ENCODE measurements at regions not wholly inside any gene's neighbourhood (a gene's known extent, or its start where the extent isn't known, plus 50 kb on each side); places are given as distances from the start of the nearest gene placed in this dataset.

DNA sequence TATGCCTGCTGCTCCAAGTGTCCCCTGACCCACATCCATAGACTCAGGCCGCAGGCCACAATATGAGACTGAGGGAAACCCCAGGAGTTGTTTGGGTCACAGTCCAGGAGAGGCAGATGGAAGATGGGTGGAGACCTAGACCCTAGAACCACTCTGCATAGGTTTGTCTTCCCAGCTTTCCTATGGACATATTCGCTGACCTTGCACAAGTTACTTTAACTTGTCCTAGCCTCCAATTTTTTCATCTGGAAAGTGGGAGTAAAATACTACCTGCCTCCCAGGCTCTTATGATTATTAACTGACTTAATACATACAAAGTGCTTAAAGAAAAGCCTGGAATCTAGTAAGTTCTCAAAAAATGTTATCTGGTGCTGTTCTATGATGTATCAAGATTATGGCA, 157.1 kb upstream of the IFNG-AS1 start:
- in situ Hi-C loops (cut with HindIII; ENCODE audit: low sequenced_read_pairs) = no loop called here

DNA sequence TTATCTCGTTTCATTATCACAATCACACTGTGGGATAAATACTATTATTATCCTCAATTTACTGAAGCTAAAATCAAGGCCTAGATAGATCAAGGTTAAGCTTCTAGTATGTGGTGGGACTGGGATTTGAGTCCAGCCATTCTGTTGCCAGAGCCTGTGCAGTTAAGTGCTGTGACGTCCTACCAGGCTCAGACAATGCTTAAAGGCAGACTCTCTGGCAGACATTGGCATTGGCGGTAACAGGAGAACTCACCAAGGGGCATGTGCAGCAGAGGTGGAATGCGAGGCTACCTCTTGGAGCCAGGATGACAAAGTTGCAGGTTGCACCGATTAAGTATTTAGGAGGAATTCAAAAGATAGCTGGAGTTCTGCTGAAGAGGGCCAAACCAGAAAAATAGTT, 155.6 kb upstream of the IFNG-AS1 start:
- in situ Hi-C loops (cut with HindIII; ENCODE audit: low sequenced_read_pairs) = no loop called here

DNA sequence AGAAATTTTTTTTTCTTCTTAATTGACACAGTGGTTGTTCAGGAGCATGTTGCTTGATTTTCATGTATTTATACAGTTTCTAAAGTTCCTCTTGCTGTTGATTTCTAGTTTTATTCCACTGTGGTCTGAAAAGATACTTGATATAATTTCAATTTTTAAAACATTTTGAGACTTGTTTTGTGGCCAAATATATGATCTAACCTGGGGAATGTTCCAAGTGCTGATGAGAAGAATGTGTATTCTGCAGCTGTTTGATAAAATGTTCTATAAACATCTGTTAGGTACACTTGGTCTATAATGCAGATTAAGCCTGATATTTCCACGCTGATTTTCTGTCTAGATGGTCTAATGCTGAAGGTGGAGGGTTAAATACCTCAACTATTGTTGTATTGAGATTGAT, 151.4 kb upstream of the IFNG-AS1 start:
- in situ Hi-C loops (cut with HindIII; ENCODE audit: low sequenced_read_pairs) = no loop called here

DNA sequence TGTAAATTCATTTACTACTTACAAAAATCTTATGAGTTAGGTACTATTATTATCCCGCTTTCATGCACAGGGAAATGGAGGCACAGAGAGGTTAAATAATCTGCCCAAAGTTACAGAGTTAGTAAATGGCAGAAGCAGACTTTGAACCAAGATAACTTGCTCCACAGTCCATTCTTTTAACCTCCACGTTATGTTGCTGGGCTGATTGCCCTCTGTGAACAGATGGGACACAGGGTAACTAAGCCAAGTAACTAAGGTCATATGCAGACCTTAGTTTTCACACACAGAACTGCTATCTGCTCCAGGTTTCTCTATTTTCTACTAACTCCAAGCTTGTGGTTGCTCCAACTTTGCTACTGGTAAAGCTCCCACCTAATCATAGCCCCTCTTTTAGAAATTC, 147.1 kb upstream of the IFNG-AS1 start:
- in situ Hi-C loops (cut with HindIII; ENCODE audit: low sequenced_read_pairs) = no loop called here

DNA sequence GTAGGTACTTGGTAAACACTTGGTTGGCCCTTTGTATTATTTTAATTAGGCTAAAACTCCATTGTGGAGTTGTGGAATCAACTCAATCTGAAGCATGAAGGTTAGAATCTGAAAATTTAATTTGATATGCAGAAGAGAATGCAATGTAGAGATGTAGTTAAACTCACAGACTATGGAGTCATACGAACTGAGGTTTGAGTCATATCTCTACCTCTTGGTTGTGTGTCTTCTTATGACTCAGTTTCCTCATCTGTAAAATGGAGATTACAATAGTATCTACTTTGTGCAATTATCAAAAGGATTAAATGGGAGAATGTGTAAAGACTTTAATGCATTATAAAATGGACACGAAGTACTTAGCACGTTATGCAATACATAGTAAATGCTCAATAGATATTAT, 146.0 kb upstream of the IFNG-AS1 start:
- in situ Hi-C loops (cut with HindIII; ENCODE audit: low sequenced_read_pairs) = no loop called here

DNA sequence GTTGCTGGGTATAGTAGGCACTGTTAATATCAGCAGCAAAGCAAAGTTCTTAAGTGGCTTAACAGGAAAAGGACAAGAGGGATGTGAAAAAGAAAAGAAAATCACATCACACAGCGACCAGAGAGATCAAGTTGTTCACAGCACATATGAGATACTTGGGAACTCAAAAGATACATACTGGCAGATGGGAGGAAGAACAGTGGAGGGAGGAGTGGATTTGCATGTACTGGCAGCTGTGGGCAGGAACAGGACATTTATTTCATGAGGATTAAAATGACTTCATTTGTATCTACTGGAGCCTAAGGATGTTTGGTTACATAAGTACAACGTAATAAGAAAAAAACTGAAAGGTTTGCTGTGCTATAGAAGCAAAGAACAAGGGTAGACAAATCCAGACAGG, 136.5 kb upstream of the IFNG-AS1 start:
- in situ Hi-C loops (cut with HindIII; ENCODE audit: low sequenced_read_pairs) = no loop called here

DNA sequence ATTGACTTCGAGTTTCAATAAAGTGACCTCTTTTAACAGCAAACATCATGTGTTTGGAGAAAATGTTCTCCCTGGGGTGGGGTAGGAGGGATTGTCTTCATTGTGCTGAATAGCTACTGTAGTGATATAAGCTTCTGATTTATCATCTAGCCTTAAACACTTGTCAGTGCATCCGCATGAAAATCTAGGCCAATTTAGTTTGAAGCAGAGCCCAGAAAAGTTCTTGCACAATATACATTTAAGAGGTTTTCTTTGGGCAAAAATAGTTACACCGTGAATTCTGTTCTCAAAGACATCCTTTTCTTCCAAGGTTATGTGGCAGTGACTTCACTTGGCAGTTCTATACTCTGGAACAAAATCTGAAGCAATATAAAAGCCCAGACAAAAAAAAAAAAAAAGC, 136.0 kb upstream of the IFNG-AS1 start:
- in situ Hi-C loops (cut with HindIII; ENCODE audit: low sequenced_read_pairs) = no loop called here

DNA sequence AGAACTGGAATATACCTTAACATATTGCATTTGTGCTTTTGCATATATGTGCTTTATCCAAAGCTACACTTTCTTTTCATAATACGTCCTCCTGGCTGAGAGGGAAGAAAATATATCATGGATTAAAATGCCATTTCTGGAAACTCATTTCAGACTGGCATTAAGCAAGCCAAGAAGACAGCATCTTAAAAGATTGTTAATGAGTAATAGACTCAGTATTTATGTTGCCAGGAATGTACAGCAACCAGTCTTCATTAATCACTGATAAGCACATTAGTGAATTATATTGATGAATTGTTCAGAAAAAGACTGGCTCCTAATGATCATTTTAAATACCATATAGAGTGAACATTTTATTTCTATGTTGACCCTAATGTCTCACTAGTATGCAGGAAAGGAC, 134.9 kb upstream of the IFNG-AS1 start:
- in situ Hi-C loops (cut with HindIII; ENCODE audit: low sequenced_read_pairs) = no loop called here

DNA sequence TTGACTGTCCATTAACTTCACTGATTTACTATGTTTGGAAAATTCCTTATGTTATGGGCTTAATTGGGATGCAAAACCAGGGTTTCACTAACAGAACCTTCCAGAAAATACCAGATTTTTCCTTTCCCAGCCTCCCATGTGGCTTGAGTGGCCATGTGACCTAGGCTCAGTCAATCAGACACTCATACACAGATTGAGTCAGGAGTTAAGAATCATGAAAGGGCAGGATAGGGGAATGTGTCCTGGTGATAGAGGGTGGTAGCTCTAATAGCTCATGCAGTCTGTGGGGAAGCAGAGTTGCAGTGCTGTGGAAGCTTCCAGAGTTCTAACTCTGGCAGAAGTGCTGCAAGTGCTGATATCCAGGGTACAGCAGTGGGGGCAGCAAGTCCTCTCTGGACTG, 134.1 kb upstream of the IFNG-AS1 start:
- in situ Hi-C loops (cut with HindIII; ENCODE audit: low sequenced_read_pairs) = no loop called here

DNA sequence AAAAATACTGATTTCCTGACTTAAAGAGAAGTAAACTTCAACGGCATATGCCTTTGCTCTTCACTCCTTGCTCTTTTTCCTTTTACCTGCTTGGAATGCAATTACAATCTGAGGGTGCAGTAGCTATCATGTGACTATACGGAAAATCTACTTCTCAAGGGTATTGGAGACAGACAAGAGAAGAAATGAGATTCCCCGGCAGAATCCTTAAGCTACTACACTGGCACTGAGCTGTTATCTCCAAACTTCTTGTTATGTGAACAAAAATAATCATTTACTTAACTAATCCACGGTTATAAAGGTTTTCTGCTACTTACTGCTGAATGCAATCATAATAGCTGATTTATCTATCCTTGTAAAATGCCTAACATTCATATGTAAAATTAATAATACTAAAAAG, 118.0 kb upstream of the IFNG-AS1 start:
- in situ Hi-C loops (cut with HindIII; ENCODE audit: low sequenced_read_pairs) = no loop called here

DNA sequence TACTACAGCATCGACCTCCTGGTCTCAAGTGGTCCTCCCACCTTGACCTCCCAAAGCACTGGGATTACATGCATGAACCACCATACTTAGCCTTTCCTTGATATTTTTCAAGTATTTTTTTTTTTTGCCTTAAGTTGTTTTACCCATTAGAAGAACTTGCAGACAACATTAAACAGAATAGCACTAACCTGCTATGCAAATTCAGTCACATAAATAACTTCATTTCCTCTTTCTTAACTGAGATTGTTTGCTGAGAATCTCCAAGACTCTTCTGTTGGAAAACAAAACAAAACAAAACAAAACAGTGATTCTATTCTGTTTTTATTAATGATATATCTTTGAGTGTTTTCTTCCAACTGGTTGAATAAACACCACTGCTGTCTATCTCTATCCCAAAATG, 115.9 kb upstream of the IFNG-AS1 start:
- in situ Hi-C loops (cut with HindIII; ENCODE audit: low sequenced_read_pairs) = no loop called here

DNA sequence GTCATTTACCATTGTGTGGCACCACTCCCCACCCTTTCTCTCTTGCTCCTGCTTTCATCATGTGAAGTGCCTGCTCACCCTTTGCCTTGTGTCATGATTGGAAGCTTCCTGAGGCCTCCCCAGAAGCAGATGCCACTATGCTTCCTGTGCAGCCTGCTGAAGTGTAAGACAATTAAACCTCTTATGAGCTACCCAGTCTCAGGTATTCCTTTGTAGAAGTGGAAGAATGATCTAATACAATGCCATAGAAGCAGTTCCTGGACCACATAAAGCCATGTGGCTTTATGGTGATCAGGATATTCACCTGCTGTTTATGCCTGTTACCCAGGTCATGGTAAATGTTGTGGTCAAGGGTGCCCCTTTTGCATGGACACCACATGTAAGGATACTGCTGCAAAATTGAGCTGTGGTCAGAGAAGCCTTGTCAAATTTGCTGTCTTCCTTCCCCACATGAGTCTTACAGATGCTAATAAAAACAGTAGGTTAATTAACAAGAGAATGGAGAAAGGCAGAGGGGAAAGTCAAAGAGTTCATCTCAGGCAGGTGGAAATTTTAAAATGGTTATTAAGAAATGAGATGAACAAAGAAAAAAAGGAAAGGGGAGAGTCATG, 112.8 kb upstream of the IFNG-AS1 start:
- in situ Hi-C loops (cut with HindIII; ENCODE audit: low sequenced_read_pairs) = no loop called here

DNA sequence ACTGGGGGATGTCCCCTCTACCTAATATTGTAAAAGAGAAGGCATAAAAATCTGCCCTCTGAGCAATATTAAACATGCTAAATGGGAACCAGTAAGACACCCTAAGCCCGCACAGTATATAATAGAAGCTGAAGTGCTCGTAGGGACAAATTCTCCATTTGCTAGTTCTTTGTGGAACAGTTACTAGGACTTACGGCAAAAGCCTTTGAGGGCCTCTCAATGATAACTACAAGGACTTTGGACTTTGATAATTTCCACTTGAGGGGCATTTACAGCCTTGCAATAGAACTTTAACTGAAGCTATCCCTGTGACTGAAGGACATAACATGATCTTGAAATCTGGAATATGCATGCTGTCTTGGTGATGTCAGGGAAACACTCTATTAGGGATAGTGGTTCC, 111.5 kb upstream of the IFNG-AS1 start:
- in situ Hi-C loops (cut with HindIII; ENCODE audit: low sequenced_read_pairs) = no loop called here

DNA sequence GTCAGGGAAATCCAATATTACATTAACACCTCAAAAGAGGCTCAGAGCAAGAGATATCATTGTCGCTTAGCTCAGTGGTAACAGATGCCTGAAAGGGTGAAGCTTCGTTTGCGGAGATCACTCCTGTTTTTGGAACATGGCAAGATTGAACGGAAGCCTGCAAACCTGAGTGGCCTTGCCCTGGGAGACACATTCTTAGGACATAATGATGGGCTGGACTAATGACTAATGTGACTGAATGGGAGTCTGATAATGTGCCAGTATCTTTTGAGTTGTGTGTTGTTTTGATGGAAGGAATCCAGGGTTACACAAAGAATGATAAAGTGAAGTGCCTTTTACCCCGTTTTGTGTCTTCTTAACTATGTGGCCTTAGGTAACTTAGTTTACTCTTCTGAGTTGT, 109.3 kb upstream of the IFNG-AS1 start:
- in situ Hi-C loops (cut with HindIII; ENCODE audit: low sequenced_read_pairs) = no loop called here

DNA sequence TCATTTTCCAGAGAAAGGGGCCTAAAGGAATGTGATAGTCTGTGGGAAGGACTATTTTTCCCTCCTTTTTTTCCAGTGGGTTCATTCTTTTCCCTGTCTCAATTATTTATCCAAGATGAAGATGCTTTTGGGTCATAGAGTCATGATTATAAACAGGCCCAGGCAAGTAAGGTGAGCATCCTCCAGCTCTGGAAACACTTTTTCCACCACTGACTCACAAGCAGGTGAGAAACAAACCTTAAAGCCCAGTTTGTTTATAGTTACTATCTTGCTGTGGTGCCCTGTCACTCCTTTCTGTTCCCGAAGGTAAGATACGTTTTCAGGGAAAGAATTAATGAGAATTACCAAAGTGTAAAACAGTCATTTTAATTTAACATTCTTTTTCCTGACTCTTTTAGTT, 107.7 kb upstream of the IFNG-AS1 start:
- in situ Hi-C loops (cut with HindIII; ENCODE audit: low sequenced_read_pairs) = no loop called here

DNA sequence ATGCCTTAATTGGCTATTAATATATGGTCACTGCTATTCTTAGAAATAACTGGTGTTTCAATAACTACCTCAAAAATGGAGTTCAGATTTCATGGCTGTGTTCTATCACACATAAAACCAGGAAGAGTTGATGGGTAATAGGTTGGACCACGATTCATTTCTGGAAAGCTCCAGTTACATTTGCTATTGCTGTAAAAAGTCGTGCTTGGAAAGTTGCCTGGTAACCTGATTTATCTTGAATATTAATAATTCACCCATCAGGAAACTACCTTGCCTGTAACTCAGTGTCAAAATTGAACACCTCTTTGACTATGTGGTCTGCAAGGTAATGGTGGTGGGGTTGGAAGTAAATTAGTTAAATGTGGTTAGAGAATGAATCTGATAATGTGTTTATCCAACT, 104.7 kb upstream of the IFNG-AS1 start:
- in situ Hi-C loops (cut with HindIII; ENCODE audit: low sequenced_read_pairs) = no loop called here

DNA sequence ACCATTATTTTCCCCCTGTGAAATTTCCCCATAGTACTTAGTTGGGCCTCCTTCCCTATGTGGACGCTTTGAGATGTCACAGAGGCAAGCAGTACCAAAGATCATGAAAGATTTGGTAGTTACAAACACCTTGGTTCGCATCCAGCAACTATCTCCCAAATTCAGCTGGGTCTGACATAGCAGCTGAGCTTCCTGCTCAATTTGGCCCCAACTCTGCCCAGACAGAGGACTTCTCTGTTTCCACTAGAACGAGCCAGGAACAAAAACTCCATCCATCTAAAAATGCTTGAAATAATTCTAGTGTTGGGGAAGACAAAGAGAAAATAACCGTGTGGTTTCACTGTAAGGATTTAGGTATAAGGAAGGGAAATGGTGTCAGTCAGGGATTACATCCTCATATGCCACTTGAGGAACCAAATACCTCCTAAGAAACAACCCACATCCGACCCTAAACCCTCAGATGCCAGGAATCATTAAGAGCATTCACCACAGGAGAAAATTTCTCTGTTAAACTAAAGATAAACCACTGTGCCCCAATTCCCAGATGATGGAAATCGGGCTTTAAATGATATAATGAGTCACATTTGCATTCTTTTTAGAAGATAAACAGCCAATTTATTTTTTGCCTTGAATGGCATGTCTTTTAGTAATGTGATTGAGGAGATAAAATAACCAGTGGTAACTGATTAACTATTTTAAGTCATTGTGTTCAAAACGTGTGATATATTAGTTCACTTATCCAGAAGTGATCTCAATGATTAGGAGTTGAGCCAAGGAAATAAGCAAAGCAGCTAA, 103.7 kb upstream of the IFNG-AS1 start:
- in situ Hi-C loops (cut with HindIII; ENCODE audit: low sequenced_read_pairs) = no loop called here

DNA sequence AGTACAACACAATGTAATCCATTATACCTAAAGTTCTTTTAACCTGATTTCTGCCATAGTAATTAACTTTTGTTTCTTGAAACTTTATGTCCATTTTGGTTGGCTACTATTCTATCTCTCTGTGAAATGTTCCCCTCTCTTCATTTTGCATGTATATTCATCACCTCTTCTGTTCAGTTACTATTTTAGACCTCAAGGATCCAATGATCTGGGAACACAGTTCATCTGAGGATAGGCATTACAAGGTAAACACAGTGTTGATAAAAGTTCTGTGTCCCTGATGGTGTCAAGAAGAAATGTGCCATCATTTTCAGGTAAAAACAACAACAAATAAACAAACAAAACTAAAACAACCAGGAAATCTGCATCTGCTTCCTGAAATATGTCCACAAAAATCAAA, 102.2 kb upstream of the IFNG-AS1 start:
- in situ Hi-C loops (cut with HindIII; ENCODE audit: low sequenced_read_pairs) = no loop called here

DNA sequence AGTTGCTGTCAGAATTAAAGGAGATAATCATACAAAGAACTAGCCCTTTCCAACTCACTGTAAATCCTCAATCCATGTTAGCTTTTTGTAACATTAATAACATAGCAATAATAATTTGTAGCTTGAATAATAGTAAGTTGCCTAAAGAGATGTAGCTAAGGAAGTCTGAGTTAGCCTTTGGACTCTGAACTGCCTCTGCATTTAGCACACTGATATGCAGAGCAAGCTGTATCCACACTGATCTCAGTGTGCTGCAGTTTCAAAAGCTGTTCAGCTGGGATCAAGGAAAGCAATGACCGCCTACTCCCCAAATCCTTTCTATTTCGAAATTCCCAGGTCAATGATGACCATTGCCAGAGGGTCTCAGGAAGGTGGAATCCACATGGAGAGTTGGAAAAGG, 99.3 kb upstream of the IFNG-AS1 start:
- in situ Hi-C loops (cut with HindIII; ENCODE audit: low sequenced_read_pairs) = no loop called here

DNA sequence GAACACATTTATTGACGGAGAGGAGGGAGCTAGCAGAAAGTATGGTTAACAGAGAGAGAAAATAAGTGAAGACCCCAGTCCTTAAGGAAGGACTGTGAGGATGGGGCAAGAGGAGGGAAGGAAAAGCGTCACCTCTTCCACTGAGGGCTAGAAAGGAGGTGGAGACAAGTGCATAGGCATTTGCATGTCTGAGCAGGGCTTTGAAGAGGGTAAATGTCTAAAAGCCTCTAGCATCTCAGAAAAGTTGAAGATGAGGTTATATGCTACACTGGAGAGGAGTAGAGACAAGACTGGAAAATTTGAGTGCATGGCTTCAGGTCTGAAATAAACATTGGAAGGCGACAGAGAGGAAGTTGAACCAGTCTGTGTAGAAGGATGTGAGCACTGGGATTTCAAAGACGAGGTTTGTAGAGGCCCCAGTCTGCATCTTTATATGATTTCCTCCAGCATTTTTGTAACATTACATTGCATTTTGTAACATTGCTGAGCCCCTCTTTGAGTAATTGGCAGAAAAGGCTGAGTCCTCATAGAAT, 98.5 kb upstream of the IFNG-AS1 start:
- in situ Hi-C loops (cut with HindIII; ENCODE audit: low sequenced_read_pairs) = no loop called here

DNA sequence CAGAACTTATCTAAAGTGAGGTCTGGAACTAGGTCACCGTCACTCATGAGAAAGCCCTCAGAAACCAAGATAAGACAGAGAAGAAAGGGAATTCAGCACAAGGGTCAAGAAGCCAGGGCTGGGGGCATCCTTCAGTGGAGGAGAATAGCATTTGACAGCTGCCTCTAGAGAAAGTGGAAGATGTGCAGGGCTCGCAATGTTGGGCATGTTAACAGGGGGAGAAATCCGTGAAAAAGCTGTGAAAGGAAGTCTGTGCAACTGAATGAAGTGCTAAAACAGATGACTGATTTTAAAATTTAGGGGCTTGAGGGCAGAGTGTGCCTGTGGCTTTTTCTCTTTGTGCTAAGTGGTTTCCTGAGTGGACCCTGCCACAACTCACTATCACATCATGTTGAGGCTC, 97.7 kb upstream of the IFNG-AS1 start:
- in situ Hi-C loops (cut with HindIII; ENCODE audit: low sequenced_read_pairs) = no loop called here

DNA sequence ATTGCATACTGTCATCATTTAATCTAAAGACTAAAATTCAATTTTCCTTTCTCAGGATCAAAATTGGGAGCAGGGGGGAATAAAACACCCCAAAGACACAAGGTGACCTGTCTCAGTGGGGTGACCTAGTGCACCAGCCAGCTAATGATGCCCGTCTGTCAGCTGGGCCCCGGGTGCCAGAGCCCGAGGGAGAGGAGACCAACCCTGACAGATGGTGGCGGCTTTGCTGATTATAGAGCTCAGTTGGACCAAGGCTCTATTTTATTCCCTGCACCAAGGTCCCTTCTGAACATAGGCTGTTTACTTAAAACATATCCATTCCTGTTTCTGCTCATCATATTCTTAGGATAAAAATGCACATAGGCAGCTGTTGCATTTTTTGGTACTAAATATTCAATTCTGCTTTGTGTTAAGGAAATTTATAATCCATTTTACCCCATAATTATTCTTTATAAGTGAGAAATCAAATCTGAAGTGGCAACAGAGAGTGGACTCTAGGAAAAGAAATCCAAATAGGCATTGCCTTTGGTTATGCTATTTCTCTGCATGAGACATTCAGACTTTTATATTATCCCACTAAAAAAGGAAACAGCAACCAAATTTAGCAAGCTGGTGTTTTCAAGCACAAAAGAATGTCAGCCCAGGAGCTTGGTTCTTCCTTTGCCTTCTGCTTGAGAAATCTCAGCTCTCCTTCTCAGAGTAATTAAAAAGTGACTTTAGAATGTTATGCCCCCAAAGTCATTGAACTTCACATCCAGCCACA, 96.8 kb upstream of the IFNG-AS1 start:
- in situ Hi-C loops (cut with HindIII; ENCODE audit: low sequenced_read_pairs) = no loop called here

All from DLD1 (cell line).